ENCODE measurements at regions not wholly inside any gene's neighbourhood (a gene's known extent, or its start where the extent isn't known, plus 50 kb on each side); places are given as distances from the start of the nearest gene placed in this dataset.

- no peak for DNase-seq (ENCODE audit: low spot score in 2 of 2)
- no peaks in the 10 kb centered on the region for H3K36me3 ChIP-seq
- H3K9me3 ChIP-seq, result no peaks in the 10 kb centered on the region
- TF ChIP-seq POLR2AphosphoS5 (IDR thresholded peaks at IDR 0.05) (no peak), POLR2A (IDR thresholded peaks at IDR 0.05) (no peak), CTCF (IDR thresholded peaks at IDR 0.05) (no peak)
- no peaks in the 10 kb centered on the region for H3K4me1 ChIP-seq
- no peaks in the 10 kb centered on the region for H3K27me3 ChIP-seq
- H3K27ac ChIP-seq, result no peak overlapping the region
- H3K4me3 ChIP-seq, result no peak overlapping the region
- intact Hi-C loops (cut with DNase I; ENCODE audit: low total_unique reads), result loop anchor here (5.0 kb wide), 1 partner anchor 277 kb away; no protein-coding TSS in a partner anchor
Measured at GRCh38 chr4:121239951-121240350, 75.8 kb upstream of the TNIP3 start.

GRCh38 chr4:121238461-121238860 lies 74.3 kb upstream of the TNIP3 start:
- no peak for DNase-seq (ENCODE audit: low spot score in 2 of 2)
- intact Hi-C loops (cut with DNase I; ENCODE audit: low total_unique reads), result no loop called here
- H3K27ac ChIP-seq, result no peak overlapping the region
- no peaks in the 10 kb centered on the region for H3K27me3 ChIP-seq
- H3K9me3 ChIP-seq, result no peaks in the 10 kb centered on the region
- no peaks in the 10 kb centered on the region for H3K4me1 ChIP-seq
- no peak overlapping the region for H3K4me3 ChIP-seq
- TF ChIP-seq POLR2A (IDR thresholded peaks at IDR 0.05) (no peak), CTCF (IDR thresholded peaks at IDR 0.05) (no peak), POLR2AphosphoS5 (IDR thresholded peaks at IDR 0.05) (no peak)
- no peaks in the 10 kb centered on the region for H3K36me3 ChIP-seq

GRCh38 chr4:121237069-121237399 lies 72.9 kb upstream of the TNIP3 start:
- Histone ChIP-seq H3K27ac (no peak overlapping the region), H3K4me1 (no peaks in the 10 kb centered on the region), H3K4me3 (no peak overlapping the region), H3K9me3 (no peaks in the 10 kb centered on the region), H3K36me3 (no peaks in the 10 kb centered on the region), H3K27me3 (no peaks in the 10 kb centered on the region)
- TF ChIP-seq POLR2A (IDR thresholded peaks at IDR 0.05), result no peak
- no peak for TF ChIP-seq CTCF (IDR thresholded peaks at IDR 0.05)
- DNase-seq (ENCODE audit: low spot score in 2 of 2), result no peak
- intact Hi-C loops (cut with DNase I; ENCODE audit: low total_unique reads), result no loop called here

GRCh38 chr4:121236353-121237068 lies 72.4 kb upstream of the TNIP3 start:
- no peaks in the 10 kb centered on the region for H3K4me1 ChIP-seq
- intact Hi-C loops (cut with DNase I; ENCODE audit: low total_unique reads), result no loop called here
- H3K4me3 ChIP-seq, result no peak overlapping the region
- no peaks in the 10 kb centered on the region for H3K27me3 ChIP-seq
- H3K27ac ChIP-seq, result no peak overlapping the region
- H3K36me3 ChIP-seq, result no peaks in the 10 kb centered on the region
- DNase-seq (ENCODE audit: low spot score in 2 of 2), result no peak
- TF ChIP-seq POLR2AphosphoS5 (IDR thresholded peaks at IDR 0.05) (no peak), POLR2A (IDR thresholded peaks at IDR 0.05) (no peak), CTCF (IDR thresholded peaks at IDR 0.05) (no peak)
- H3K9me3 ChIP-seq, result no peaks in the 10 kb centered on the region

- Histone ChIP-seq H3K27ac (no peak overlapping the region), H3K36me3 (no peaks in the 10 kb centered on the region), H3K27me3 (no peaks in the 10 kb centered on the region), H3K4me1 (no peaks in the 10 kb centered on the region), H3K9me3 (no peaks in the 10 kb centered on the region), H3K4me3 (no peak overlapping the region)
- DNase-seq (ENCODE audit: low spot score in 2 of 2), result no peak
- intact Hi-C loops (cut with DNase I; ENCODE audit: low total_unique reads), result no loop called here
- TF ChIP-seq POLR2AphosphoS5 (IDR thresholded peaks at IDR 0.05) (no peak), POLR2A (IDR thresholded peaks at IDR 0.05) (no peak), CTCF (IDR thresholded peaks at IDR 0.05) (no peak)
Measured at GRCh38 chr4:121233982-121234381, 69.9 kb upstream of the TNIP3 start.

Data from breast epithelium (tissue), 4 donors.